IMR-90 (cell line): ENCODE measurements at regions not wholly inside any gene's neighbourhood (a gene's known extent, or its start where the extent isn't known, plus 50 kb on each side); places are given as distances from the start of the nearest gene placed in this dataset.

ENCODE experiments used
- ATAC-seq: fragments of 200-7000 bp; cut with Tn5 transposase; 2 replicates; pipeline ENCODE4 v1.9.1; 2020; ENCODE audit warnings: low read depth, mild to moderate bottlenecking, moderate library complexity
- BruUV-seq: library from RNA; stranded (reverse); fragments of 400-500 nt; replicated peaks from 2 replicates; lab custom pipeline; 2021; lab: Mats Ljungman, UMichigan
- CTCF ChIA-PET: fragments of 300-600 bp; formaldehyde crosslinking; extraction: SDS; loops from one replicate; lab custom pipeline; 2021; ENCODE audit warnings: antibody characterized with exemption; lab: Yijun Ruan, JAX
- POLR2A ChIA-PET: fragments of 300-600 bp; sonication (Branson Sonifier 250); formaldehyde crosslinking; loops from one replicate; lab custom pipeline; 2022; ENCODE audit warnings: antibody characterized with exemption; ENCODE audit not compliant: unreplicated experiment; lab: Charles Lee
- DNase-seq: peaks from one replicate; pipeline ENCODE4 v3.0.0; 2013
- H2AFZ ChIP-seq: replicated peaks from 2 replicates; pipeline ENCODE3; 2013; ENCODE audit warnings: low read length, mild to moderate bottlenecking; ENCODE audit not compliant: poor library complexity
- H2AK5ac ChIP-seq: 2 replicates; pipeline ENCODE4 v1.6.1; 2013; ENCODE audit warnings: low read depth, low read length, inconsistent platforms
- H2AK9ac ChIP-seq: replicated peaks from 2 replicates; pipeline ENCODE3; 2013; ENCODE audit warnings: mild to moderate bottlenecking, low read depth, low read length, moderate library complexity; ENCODE audit not compliant: poor library complexity
- H2BK120ac ChIP-seq: 2 replicates; pipeline ENCODE4 v1.6.1; 2013; ENCODE audit warnings: low read depth, low read length, inconsistent platforms
- H2BK15ac ChIP-seq: 3 replicates; pipeline ENCODE4 v1.6.1; 2013; ENCODE audit warnings: low read depth, low read length, inconsistent platforms
- H2BK20ac ChIP-seq: 2 replicates; pipeline ENCODE4 v1.6.1; 2013; ENCODE audit warnings: low read depth, mild to moderate bottlenecking, inconsistent platforms, low read length, moderate library complexity
- H2BK5ac ChIP-seq: 2 replicates; pipeline ENCODE4 v1.6.1; 2013; ENCODE audit warnings: mild to moderate bottlenecking, low read depth, low read length, inconsistent platforms; ENCODE audit not compliant: poor library complexity, severe bottlenecking
- H3K14ac ChIP-seq: replicated peaks from 2 replicates; pipeline ENCODE4 v1.6.1; 2013; ENCODE audit warnings: low read depth, low read length, inconsistent platforms
- H3K18ac ChIP-seq: 2 replicates; pipeline ENCODE4 v1.6.1; 2013; ENCODE audit warnings: low read depth, low read length, control low read depth
- H3K23ac ChIP-seq: 2 replicates; pipeline ENCODE4 v1.6.1; 2013; ENCODE audit warnings: low read depth, low read length, inconsistent platforms
- H3K27ac ChIP-seq: 2 replicates; pipeline ENCODE4 v1.5.1; 2013; ENCODE audit warnings: mild to moderate bottlenecking, control low read depth, low read length; ENCODE audit not compliant: insufficient read depth
- H3K27me3 ChIP-seq: 2 replicates; pipeline ENCODE4 v1.6.1; 2013; ENCODE audit warnings: low read length; ENCODE audit not compliant: control insufficient read depth, insufficient read depth
- H3K36me3 ChIP-seq: 2 replicates; pipeline ENCODE4 v1.6.1; 2013; ENCODE audit warnings: low read length, mixed read lengths; ENCODE audit not compliant: control insufficient read depth, insufficient read depth
- H3K4ac ChIP-seq: 2 replicates; pipeline ENCODE4 v1.6.1; 2013; ENCODE audit warnings: low read depth, low read length, inconsistent platforms
- H3K4me1 ChIP-seq: 2 replicates; pipeline ENCODE4 v1.6.1; 2013; ENCODE audit warnings: low read length, mixed read lengths; ENCODE audit not compliant: control insufficient read depth, insufficient read depth
- H3K4me2 ChIP-seq: 2 replicates; pipeline ENCODE4 v1.6.1; 2013; ENCODE audit warnings: low read depth, mild to moderate bottlenecking, control low read depth, low read length, moderate library complexity
- H3K4me3 ChIP-seq: 2 replicates; pipeline ENCODE4 v1.5.1; 2013; ENCODE audit warnings: low read depth, mild to moderate bottlenecking, control low read depth, low read length, moderate library complexity; ENCODE audit not compliant: insufficient read depth
- H3K56ac ChIP-seq: 2 replicates; pipeline ENCODE4 v1.6.1; 2013; ENCODE audit warnings: low read length, inconsistent platforms; ENCODE audit not compliant: insufficient read depth; ENCODE audit errors: extremely low read depth
- H3K79me1 ChIP-seq, 2 experiments: 2 replicates each; pipeline ENCODE4 v1.6.1; 2013; ENCODE audit warnings: low read length in 2 of 2, inconsistent platforms in 1 of 2, low read depth in 1 of 2
- H3K9ac ChIP-seq: 2 replicates; pipeline ENCODE4 v1.6.1; 2013; ENCODE audit warnings: low read depth, low read length, control low read depth
- H3K9me1 ChIP-seq: 2 replicates; pipeline ENCODE4 v1.6.1; 2013; ENCODE audit warnings: low read length, inconsistent platforms; ENCODE audit not compliant: insufficient read depth
- H3K9me3 ChIP-seq: 2 replicates; pipeline ENCODE4 v1.6.1; 2013; ENCODE audit warnings: low read length; ENCODE audit not compliant: control insufficient read depth, insufficient read depth
- H4K20me1 ChIP-seq: 2 replicates; pipeline ENCODE4 v1.6.1; 2013; ENCODE audit warnings: low read length, inconsistent platforms; ENCODE audit not compliant: insufficient read depth
- H4K5ac ChIP-seq: 2 replicates; pipeline ENCODE4 v1.6.1; 2013; ENCODE audit warnings: mild to moderate bottlenecking, low read depth, low read length, control low read depth
- H4K8ac ChIP-seq, 2 experiments: 2 replicates each; pipeline ENCODE4 v1.6.1; 2013; ENCODE audit warnings: low read depth in 2 of 2, low read length in 2 of 2, control low read depth in 1 of 2, inconsistent platforms in 1 of 2
- H4K91ac ChIP-seq: 2 replicates; pipeline ENCODE4 v1.6.1; 2013; ENCODE audit warnings: low read depth, low read length, inconsistent platforms; ENCODE audit not compliant: insufficient read depth
- BHLHE40 ChIP-seq: fragments of 150-350 bp; IDR thresholded peaks from 2 replicates; pipeline ENCODE4 v1.6.1; 2016; ENCODE audit warnings: mild to moderate bottlenecking, low read depth, low read length
- CEBPB ChIP-seq: IDR thresholded peaks from 2 replicates; pipeline ENCODE4 v1.6.1; 2012; ENCODE audit warnings: low read depth, low read length, improper control_type of control experiment
- CHD1 ChIP-seq: IDR thresholded peaks from 2 replicates; pipeline ENCODE4 v1.6.1; 2012; ENCODE audit warnings: low read depth, low read length, improper control_type of control experiment
- CTCF ChIP-seq: conservative IDR thresholded peaks from 2 replicates; pipeline ENCODE4 v1.5.1; 2012; ENCODE audit warnings: mild to moderate bottlenecking, low read depth, low read length, improper control_type of control experiment
- FOS ChIP-seq: fragments of 150-350 bp; IDR thresholded peaks from 2 replicates; pipeline ENCODE4 v1.6.1; 2016; ENCODE audit warnings: low read depth, low read length
- MXI1 ChIP-seq: IDR thresholded peaks from 2 replicates; pipeline ENCODE4 v1.6.1; 2012; ENCODE audit warnings: low read depth, mild to moderate bottlenecking, low read length, moderate library complexity, borderline replicate concordance
- NFE2L2 ChIP-seq: fragments of 150-350 bp; IDR thresholded peaks from 2 replicates; pipeline ENCODE4 v1.6.1; 2016; ENCODE audit warnings: low read depth, mild to moderate bottlenecking, low read length
- POLR2A ChIP-seq: IDR thresholded peaks from 2 replicates; pipeline ENCODE4 v1.6.1; 2012; ENCODE audit warnings: mild to moderate bottlenecking, low read depth, low read length
- RAD21 ChIP-seq: IDR thresholded peaks from 2 replicates; pipeline ENCODE4 v1.6.1; 2012; ENCODE audit warnings: low read length, improper control_type of control experiment
- RCOR1 ChIP-seq: IDR thresholded peaks from 2 replicates; pipeline ENCODE4 v1.6.1; 2012; ENCODE audit warnings: mild to moderate bottlenecking, low read length, improper control_type of control experiment; ENCODE audit not compliant: insufficient replicate concordance
- RFX5 ChIP-seq: IDR thresholded peaks from 2 replicates; pipeline ENCODE4 v1.8.0; 2012; ENCODE audit warnings: low read depth, mild to moderate bottlenecking, low read length, moderate library complexity
- USF2 ChIP-seq: fragments of 150-350 bp; IDR thresholded peaks from 2 replicates; pipeline ENCODE4 v1.6.1; 2017; ENCODE audit warnings: mild to moderate bottlenecking, antibody characterized with exemption, low read length, low read depth
- WGBS, 2 experiments: methylation state at CpG; one replicate each; pipeline versions ENCODE4 v1.1.5 to v1.1.7; 2013; ENCODE audit warnings: missing lambda C conversion rate in 2 of 2; ENCODE audit not compliant: insufficient read length in 1 of 2; ENCODE audit errors: extremely low coverage in 2 of 2; 5-methylcytosine and 5-hydroxymethylcytosine counted together
- dilution Hi-C: fragments of 300-500 bp; cut with HindIII; formaldehyde crosslinking; loops from one replicate; pipeline ENCODE4 v1.14.3; 2018; ENCODE audit warnings: low sequenced_read_pairs; ENCODE audit not compliant: unreplicated experiment
- in situ Hi-C: fragments of 300-500 bp; cut with MboI; formaldehyde crosslinking; loops from 3 replicates; pipeline ENCODE4 v1.14.3; 2019; ENCODE audit warnings: low sequenced_read_pairs, inconsistent platforms, mixed read lengths
- intact Hi-C: fragments of 100-400 bp; cut with micrococcal nuclease; formaldehyde crosslinking; loops from 2 replicates; pipeline ENCODE4 v1.10.0; 2022
- TF ChIP-seq, protein P1 (sequence below): fragments of 150-350 bp; IDR thresholded peaks from 2 replicates; pipeline ENCODE4 v1.6.1; 2016; ENCODE audit warnings: low read depth, mild to moderate bottlenecking, low read length, moderate library complexity, borderline replicate concordance

DNA sequence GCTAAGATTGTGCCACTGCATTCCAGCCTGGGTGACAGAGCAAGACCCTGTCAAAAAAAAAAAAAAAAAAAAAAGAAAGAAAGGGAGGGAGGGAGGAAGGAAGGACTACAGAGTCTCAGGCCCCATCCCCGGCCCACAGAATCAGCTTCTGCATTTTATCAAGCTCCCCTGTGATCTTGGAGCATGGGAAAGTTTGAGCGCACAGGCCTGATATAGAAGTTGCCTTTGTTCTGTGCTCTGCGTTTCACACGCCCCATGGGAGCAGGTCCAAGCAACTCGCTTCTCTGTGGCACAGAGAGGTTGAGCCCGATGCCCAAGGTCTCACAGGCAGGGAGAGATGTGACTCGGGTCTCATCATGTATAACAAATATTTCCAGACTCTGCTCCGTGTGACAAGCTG lies 101.8 kb downstream of the PHETA1 start:
- Histone ChIP-seq H3K9me3 (no peaks in the 10 kb centered on the region), H3K4me1 (no peaks in the 10 kb centered on the region), H2BK5ac (no peak overlapping the region), H2BK120ac (no peak overlapping the region), H2AK5ac (no peak overlapping the region), H3K4ac (no peak overlapping the region), H3K27me3 (peaks cover 17% of the 10 kb centered on the region), H4K91ac (no peak overlapping the region), H3K27ac (no peak overlapping the region), H2AK9ac (no peak overlapping the region), H3K36me3 (no peaks in the 10 kb centered on the region), H3K9me1 (no peaks in the 10 kb centered on the region), H3K18ac (no peak overlapping the region), H2BK20ac (no peak overlapping the region), H4K8ac (no peak overlapping the region), H3K4me3 (no peak overlapping the region), H3K14ac (no peak overlapping the region), H3K23ac (no peak overlapping the region), H3K79me1 (no peaks in the 10 kb centered on the region), H4K5ac (no peak overlapping the region), H3K56ac (no peak overlapping the region), H3K9ac (no peak overlapping the region), H2AFZ (peak overlapping the region; percentile 46), H2BK15ac (no peak overlapping the region), H3K4me2 (no peak overlapping the region), H4K20me1 (no peaks in the 10 kb centered on the region)
- intact Hi-C loops (no loop called here), in situ Hi-C loops (no loop called here), dilution Hi-C loops (no loop called here)
- no TSS peak for BruUV-seq
- ATAC-seq: no peak
- POLR2A ChIA-PET: no interaction called here
- 20% methylated on average over 1 of the region's 8 CpGs; no CpG with 5 or more reads in 1 of the 2 experiments for WGBS, 2 experiments
- DNase-seq: no peak
- CTCF ChIA-PET: no interaction called here
- TF ChIP-seq NFE2L2: no peak
- TF ChIP-seq BHLHE40: no peak
- TF ChIP-seq RFX5: no peak
- TF ChIP-seq MXI1: no peak
- TF ChIP-seq CEBPB: no peak
- TF ChIP-seq CHD1: no peak
- TF ChIP-seq, protein P1, sequence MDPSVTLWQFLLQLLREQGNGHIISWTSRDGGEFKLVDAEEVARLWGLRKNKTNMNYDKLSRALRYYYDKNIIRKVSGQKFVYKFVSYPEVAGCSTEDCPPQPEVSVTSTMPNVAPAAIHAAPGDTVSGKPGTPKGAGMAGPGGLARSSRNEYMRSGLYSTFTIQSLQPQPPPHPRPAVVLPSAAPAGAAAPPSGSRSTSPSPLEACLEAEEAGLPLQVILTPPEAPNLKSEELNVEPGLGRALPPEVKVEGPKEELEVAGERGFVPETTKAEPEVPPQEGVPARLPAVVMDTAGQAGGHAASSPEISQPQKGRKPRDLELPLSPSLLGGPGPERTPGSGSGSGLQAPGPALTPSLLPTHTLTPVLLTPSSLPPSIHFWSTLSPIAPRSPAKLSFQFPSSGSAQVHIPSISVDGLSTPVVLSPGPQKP: no peak
- TF ChIP-seq USF2: no peak
- no peak for TF ChIP-seq CTCF
- TF ChIP-seq RAD21: no peak
- no peak for TF ChIP-seq POLR2A
- no peak for TF ChIP-seq FOS
- TF ChIP-seq RCOR1: no peak
